GM21447 (cell line): ENCODE measurements at regions not wholly inside any gene's neighbourhood (a gene's known extent, or its start where the extent isn't known, plus 50 kb on each side); places are given as distances from the start of the nearest gene placed in this dataset.

Experiments used
- ATAC-seq: cut with Tn5 transposase; IDR thresholded peaks from one replicate; pipeline ENCODE4 v1.9.1; 2021; ENCODE audit not compliant: unreplicated experiment

- ATAC-seq = no peak
Measured at GRCh38 chr10:33819206-33819605, 484.7 kb upstream of the NRP1 start.

DNA sequence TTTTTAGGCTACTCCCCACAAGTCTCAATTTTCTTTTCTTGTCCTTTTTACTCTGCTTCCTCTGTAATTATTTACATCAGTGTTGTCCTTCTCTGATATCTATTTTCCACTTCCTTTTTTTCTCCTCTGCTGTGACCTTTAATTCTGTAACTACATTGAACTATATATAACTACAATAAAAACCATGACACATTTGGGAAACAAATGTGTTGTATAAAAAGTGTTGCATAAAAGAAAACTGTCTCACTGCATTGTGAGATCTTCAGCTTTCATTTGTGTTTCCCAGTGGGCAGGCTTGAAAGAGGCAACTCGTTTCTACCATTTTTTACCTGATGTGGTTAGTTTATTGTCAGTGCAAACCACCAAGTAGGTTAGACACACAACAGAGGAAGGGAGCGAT lies 483.9 kb upstream of the NRP1 start:
- no peak for ATAC-seq

GRCh38 chr10:33817605-33818004 lies 483.1 kb upstream of the NRP1 start:
- ATAC-seq = no peak

DNA sequence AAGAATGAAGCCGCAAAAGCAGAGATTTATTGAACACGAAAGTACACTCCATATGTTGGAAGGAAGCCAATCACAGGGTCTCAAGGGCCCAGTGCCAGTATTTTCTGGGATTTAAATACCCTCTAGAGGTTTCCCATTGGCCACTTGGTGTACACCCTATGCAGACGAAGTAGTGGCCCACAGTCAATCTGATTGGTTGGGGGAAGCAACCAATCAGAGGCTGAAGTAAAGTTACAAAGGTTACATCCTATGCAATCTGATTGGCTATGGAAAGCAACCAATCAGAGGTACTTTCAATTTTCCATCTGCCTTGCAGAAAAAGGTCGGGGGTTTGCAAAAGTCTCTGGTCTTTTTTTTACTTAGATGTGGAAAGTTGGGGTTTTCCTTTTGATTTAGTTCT lies 481.3 kb upstream of the NRP1 start:
- ATAC-seq = no peak

DNA sequence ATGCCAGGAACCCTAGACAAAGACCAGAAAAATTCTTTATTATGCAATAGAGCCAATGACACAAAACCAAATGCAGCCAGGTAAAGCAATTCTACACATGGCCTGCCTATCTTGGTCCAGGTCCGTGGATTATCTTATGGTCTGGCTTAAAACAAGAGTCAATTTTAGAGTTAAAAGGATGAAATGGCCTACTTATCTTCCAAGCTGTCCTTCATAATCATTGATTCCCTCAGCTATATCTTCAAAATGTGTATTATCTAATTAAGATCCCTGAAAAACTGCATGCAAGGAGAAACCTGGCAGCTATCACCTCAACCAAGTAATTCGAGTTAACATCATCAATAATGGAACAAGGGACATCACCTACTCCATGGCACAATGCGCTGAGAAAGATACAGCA lies 479.4 kb upstream of the NRP1 start:
- ATAC-seq = no peak

- ATAC-seq = no peak
Measured at GRCh38 chr10:33813415-33813814, 478.9 kb upstream of the NRP1 start.

DNA sequence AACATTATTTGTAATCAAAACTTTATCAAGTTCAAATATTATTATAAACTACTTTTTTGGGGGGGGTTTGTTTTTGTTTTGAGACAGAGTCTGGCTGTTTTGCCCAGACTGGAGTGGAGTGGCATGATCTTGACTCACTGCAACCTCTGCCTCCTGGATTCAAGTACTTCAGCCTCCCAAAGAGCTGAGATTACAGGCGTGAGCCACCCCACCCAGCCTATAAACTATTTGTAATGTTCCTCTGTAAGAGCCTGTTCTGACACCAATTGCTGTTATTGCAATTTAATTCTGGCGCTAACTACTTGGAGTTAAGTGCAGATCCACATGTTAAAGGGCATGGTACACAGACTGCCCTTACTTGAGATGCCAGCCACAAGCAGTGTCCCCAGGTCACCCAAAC lies 478.1 kb upstream of the NRP1 start:
- no peak for ATAC-seq

DNA sequence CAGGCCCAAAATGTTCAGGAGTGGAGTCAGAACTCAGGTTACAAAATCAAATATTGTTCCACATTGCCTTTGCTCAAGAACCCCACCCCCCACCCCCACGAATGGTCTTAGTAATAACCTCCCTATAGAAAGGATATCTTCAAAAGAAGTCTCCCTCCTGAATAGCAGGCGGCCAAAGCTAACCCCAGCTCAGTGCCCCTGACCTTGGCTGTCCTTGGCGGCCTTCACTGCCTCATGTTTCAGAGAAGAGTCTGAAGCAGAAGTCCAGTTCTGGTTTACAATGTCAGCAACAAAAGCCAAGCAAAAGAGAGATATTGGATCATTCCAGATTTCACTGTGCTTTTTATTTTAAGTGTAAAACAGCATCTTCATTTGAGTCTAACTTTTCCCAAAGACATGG lies 476.5 kb upstream of the NRP1 start:
- no peak for ATAC-seq

DNA sequence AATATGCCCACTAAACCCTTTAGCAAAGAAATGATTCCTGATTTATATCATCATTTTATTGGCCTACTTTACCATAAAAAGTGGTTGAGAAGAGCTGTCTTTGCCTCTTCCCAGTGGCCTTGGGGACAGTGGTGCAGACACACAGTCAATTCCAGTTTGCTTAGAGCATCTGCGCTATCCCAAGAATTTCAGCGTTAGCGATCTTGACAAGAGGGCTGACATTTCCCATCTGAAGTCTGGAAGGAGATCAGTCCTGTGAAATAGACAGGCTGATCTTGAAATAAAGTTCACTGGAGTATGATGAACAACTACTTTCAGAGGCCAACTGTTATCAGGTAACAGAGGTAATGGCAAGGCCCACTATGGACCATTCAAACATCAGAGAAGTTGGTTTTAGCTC lies 475.3 kb upstream of the NRP1 start:
- ATAC-seq = no peak

DNA sequence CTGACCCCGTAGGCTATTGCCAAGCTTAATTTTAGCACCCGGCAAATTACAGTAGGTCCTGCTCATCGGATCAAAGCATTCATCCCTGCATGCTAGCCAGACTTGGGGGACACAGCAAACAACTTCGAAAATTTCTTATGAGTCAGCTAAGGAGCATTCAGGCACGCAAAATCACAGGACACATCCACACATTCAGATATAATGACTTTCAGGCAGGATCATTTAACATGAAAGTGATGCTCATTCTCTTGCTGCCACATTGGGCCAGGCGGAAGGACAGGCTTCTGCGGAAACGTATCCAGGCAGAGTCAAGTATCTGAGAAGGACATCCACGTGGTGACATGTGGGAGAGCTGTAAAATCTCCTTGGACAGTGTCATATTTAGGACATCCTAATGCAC lies 474.0 kb upstream of the NRP1 start:
- ATAC-seq = no peak

DNA sequence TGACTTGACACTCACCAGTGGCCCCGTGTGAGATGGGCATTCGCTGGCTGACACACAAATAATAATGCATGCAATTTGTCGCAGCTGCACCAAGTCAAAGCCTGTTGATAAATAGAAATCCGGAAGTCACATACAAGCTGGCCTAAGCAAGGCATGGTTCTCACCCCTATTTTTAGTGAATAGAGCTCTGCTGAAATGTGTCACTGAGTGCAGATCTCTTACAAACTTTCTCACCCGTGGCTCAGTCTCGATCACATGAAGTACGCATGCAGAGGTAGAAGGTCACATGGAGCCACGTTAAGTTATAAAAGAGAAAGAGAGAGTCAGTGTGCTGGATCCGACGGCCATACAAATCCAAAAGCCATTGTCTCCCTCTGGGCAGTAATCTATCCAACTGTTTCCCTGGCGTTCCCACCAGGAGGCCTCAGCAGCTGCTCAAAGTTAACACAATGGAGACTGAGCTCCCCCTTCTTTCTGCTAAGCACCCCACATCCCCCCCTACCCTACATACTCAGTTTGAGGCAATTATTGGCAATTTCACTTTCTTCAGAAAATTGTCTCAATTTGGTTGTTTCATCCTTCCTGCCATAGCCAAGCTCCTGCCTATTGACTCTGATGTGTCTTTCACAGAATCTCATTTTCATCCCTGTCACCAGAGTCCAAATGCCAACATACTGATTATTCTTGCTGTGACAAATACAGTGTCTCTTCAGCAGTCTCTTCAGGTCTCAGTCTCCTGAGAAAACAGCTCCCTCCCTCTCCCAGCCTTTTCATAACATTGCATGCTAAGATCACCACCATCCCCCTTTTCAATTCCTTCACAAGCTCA lies 473.3 kb upstream of the NRP1 start:
- no peak for ATAC-seq

DNA sequence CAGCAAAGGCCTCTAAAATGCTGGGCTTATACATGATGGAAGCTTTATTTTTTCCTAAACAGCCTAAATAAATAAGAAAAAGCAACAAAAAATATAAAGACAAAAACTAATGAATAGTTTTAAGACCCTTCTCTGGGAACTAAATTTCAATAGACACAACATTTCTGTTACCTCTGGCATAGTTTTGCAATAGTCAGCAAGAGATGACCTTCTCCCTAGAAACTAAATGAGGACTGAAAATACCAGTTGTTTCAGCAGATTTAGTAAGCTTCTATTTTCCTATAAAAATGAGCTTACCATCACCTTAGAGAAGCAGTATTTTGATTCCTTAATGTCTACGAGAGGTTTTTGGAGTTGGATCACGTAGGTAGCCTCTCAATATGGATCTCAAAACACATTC lies 471.4 kb upstream of the NRP1 start:
- no peak for ATAC-seq

DNA sequence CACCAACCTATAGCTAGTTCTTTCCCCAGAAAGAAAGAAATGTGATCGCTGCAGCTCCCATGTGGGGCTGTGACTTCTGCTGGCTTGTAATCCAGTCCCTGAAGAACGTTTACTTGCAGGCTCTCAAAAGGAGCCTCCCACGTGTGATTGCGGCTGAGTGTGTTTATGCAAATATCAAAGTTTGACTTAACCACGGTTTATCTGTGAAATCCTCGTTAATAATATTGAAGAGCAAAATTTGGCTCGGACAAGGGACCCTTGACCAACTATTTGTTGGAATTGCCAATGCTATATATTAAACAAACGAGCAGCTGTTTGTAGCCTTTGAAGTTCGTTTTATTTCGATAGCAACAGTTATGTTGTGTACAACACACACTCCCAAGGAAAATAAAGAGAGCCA lies 470.1 kb upstream of the NRP1 start:
- ATAC-seq = no peak

DNA sequence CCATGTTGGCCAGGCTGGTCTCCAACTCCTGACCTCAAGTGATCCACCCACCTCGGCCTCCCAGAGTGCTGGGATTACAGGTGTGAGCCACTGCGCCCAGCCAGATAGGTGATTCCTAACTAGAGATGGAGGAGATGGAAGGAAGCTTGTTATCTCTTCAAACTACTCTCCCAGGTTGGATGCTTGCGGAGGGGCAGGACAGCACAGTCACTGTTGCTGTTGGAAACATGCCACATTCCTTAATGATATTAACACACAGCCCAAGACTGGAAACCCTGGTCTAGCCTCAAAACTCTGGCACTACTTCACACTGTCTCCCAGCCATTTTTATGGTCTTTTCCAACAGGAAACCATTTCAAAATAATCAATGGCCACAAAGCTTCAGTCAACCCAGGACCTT lies 468.8 kb upstream of the NRP1 start:
- ATAC-seq = no peak

GRCh38 chr10:33802566-33802965 lies 468.1 kb upstream of the NRP1 start:
- no peak for ATAC-seq

GRCh38 chr10:33801705-33802104 lies 467.2 kb upstream of the NRP1 start:
- no peak for ATAC-seq

DNA sequence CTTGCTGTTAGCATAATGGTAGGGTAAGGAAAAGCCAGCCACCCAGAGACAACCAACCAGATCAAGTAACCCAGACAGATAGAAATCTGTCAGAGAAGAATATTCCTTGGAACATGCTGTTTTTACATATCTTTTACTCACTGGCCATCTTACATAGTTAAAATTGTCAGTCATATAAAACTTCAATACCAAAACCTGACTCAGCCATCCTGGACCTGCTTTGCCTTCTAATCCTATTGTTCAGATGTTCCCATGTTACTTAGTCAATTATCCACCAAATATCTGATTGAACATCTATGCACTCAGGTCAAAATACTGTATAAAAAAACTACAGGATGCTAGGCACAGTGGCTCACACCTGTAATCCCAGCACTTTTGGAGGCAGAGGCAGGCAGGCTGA lies 466.5 kb upstream of the NRP1 start:
- ATAC-seq = no peak

- ATAC-seq = no peak
Measured at GRCh38 chr10:33800545-33800944, 466.1 kb upstream of the NRP1 start.

GRCh38 chr10:33799944-33800323 lies 465.5 kb upstream of the NRP1 start:
- ATAC-seq = no peak

GRCh38 chr10:33799281-33799943 lies 464.9 kb upstream of the NRP1 start:
- no peak for ATAC-seq

GRCh38 chr10:33798754-33799153 lies 464.3 kb upstream of the NRP1 start:
- ATAC-seq = no peak

DNA sequence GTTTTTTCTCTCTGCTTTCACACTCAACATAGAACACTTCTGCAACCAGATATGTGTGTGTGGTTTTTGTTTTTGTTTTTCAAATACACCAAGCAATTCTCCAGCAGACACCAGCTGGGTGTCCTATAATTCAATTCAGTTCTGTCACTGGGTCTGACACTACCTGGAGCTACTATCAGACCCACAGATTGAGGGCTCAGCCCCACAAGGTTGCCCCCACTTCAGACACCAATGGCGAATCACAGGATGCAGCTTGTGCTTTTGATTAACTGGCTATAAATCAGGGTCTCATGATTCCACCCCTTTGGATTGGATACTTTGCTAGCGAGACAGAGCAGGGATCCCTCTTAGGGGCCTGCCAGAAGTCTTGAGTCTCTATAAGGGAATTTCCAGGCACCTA lies 462.2 kb upstream of the NRP1 start:
- no peak for ATAC-seq

GRCh38 chr10:33795529-33795928 lies 461.1 kb upstream of the NRP1 start:
- no peak for ATAC-seq
